Uterus (tissue), 3 donors: ENCODE measurements at regions not wholly inside any gene's neighbourhood (a gene's known extent, or its start where the extent isn't known, plus 50 kb on each side); places are given as distances from the start of the nearest gene placed in this dataset.
"Not testable (repeated sequence)": the region's sequence is repeated elsewhere in the genome, so short reads cannot be mapped to it uniquely, and the experiment has no call there.

ENCODE experiments used
- DNase-seq, 2 donors: peaks; one replicate each; pipeline ENCODE4 v3.0.0-alpha.2; 2019 to 2020
- H3K27ac ChIP-seq, 2 donors: fragments of 200-600 bp; sonication (generic); 1 replicate in 1 of 2; 2 replicates in 1 of 2; pipeline ENCODE4 v1.5.1; 2016 to 2018
- H3K27me3 ChIP-seq, 2 donors: fragments of 200-600 bp; sonication (generic); one replicate each; pipeline ENCODE4 v1.5.1; 2018 to 2019; ENCODE audit warnings: control low read depth in 1 of 2
- H3K36me3 ChIP-seq, 2 donors: fragments of 200-600 bp; sonication (generic); one replicate each; pipeline ENCODE4 v1.5.1; 2019; ENCODE audit warnings: control low read depth in 1 of 2
- H3K4me1 ChIP-seq, 2 donors: fragments of 200-600 bp; sonication (generic); one replicate each; pipeline ENCODE4 v1.5.1; 2018 to 2019; ENCODE audit warnings: control low read depth in 1 of 2
- H3K4me3 ChIP-seq, 2 donors: fragments of 200-600 bp; sonication (generic); 1 replicate in 1 of 2; 2 replicates in 1 of 2; pipeline ENCODE4 v1.5.1; 2018 to 2019; ENCODE audit warnings: mild to moderate bottlenecking in 1 of 2
- H3K9me3 ChIP-seq, 2 donors: fragments of 200-600 bp; sonication (generic); one replicate each; pipeline ENCODE4 v1.5.1; 2019; ENCODE audit warnings: control low read depth in 1 of 2
- POLR2A ChIP-seq, 2 donors: fragments of 450-650 bp; IDR thresholded peaks; one replicate each; pipeline ENCODE4 v1.6.1; 2016; ENCODE audit warnings: antibody characterized with exemption in 2 of 2, mild to moderate bottlenecking in 1 of 2, moderate library complexity in 1 of 2
- intact Hi-C: fragments of 100-400 bp; cut with DNase I; formaldehyde crosslinking; loops from one replicate; pipeline ENCODE4 v1.15.1; 2023; ENCODE audit warnings: low total_unique reads
- TF ChIP-seq, protein P1 (sequence below), 4 experiments: fragments of 200-600 bp in 2 of 4; fragments of 450-650 bp in 2 of 4; sonication (generic) in 2 of 4; IDR thresholded peaks; one replicate each; pipeline ENCODE4 v1.5.1; 2016 to 2019; ENCODE audit warnings: antibody characterized with exemption in 4 of 4, mild to moderate bottlenecking in 2 of 4, moderate library complexity in 1 of 4
- donor health status: DM: yes; HTN: yes; CAD: no.

DNA sequence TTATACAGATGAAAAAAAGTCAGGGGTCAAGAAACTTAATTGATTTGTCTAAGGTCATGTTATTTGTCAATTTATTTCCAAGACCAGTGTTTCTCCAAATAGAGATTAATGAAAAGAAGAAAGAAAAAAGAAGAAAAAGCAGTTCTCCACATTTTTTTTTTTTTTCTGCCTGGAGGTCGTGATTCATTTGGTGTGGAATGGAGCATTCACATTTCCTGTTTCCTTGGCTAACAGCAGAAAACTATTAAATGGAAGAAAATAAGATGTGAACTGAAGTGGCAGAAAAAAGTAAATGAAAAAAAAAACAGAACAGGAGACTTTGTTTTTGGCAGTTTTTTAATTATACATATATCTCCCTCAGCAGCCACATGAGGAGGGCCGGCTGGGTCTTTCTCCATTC is 470.8 kb upstream of the ZNF337 start:
- intact Hi-C loops, result no loop called here
- no peak overlapping the region for H3K4me3 ChIP-seq

DNA sequence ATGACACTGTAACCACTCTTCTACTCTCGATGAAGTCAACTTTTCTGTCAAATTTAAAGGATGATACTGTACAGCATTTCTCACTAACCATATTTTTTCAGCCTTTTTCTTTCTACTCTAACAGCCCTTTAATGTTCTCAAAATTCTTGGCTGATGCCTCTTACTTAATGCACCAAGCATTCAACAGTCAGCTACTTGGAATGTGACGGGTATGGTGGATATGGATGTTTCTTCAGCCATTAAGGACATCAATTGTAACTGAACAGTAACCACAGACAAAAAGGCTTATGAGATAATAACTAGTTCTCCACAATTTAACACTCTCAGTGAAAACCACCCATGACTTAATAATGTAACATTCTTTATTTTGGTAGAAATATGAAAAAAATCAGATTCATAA is 467.2 kb upstream of the ZNF337 start:
- Histone ChIP-seq H3K4me1 (no peaks in the 10 kb centered on the region), H3K27me3 (no peaks in the 10 kb centered on the region), H3K9me3 (no peaks in the 10 kb centered on the region), H3K4me3 (no peak overlapping the region), H3K36me3 (no peaks in the 10 kb centered on the region), H3K27ac (no peak overlapping the region)
- TF ChIP-seq POLR2A (IDR thresholded peaks at IDR 0.05), result no peak
- TF ChIP-seq, protein P1, sequence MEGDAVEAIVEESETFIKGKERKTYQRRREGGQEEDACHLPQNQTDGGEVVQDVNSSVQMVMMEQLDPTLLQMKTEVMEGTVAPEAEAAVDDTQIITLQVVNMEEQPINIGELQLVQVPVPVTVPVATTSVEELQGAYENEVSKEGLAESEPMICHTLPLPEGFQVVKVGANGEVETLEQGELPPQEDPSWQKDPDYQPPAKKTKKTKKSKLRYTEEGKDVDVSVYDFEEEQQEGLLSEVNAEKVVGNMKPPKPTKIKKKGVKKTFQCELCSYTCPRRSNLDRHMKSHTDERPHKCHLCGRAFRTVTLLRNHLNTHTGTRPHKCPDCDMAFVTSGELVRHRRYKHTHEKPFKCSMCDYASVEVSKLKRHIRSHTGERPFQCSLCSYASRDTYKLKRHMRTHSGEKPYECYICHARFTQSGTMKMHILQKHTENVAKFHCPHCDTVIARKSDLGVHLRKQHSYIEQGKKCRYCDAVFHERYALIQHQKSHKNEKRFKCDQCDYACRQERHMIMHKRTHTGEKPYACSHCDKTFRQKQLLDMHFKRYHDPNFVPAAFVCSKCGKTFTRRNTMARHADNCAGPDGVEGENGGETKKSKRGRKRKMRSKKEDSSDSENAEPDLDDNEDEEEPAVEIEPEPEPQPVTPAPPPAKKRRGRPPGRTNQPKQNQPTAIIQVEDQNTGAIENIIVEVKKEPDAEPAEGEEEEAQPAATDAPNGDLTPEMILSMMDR (IDR thresholded peaks at IDR 0.05), result no peak
- intact Hi-C loops, result no loop called here
- no peak for DNase-seq

More for the DNA sequence above, 470.8 kb upstream of the ZNF337 start:
- Histone ChIP-seq H3K27ac (no peak overlapping the region), H3K27me3 (no peaks in the 10 kb centered on the region), H3K4me1 (no peaks in the 10 kb centered on the region), H3K9me3 (no peaks in the 10 kb centered on the region), H3K36me3 (no peaks in the 10 kb centered on the region)
- TF ChIP-seq POLR2A (IDR thresholded peaks at IDR 0.05), result no peak
- TF ChIP-seq, protein P1 (IDR thresholded peaks at IDR 0.05), result no peak
- DNase-seq, result no peak

DNA sequence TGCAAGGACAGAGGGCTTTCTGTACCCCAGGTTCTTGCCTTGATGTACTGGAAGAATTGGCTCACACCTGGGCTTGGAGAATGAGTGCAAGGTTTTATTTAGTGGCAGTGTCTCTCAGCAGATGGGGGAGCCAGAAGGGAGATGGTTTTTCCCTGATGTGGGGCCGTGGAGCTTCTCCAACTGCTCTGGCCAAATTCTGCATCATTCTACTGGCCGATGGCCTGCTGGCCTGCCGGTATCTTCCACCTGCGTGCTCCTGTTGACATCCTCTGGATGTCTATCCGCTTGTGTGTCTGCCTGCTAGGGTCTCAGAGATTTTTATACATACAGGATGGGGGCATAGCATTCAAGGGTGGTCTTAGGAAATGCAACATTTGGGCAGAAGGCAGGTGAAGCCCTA is 466.5 kb upstream of the ZNF337 start:
- H3K9me3 ChIP-seq, H3K4me3 ChIP-seq, intact Hi-C loops, H3K27me3 ChIP-seq, H3K27ac ChIP-seq, DNase-seq, H3K4me1 ChIP-seq, H3K36me3 ChIP-seq: not testable (repeated sequence)

DNA sequence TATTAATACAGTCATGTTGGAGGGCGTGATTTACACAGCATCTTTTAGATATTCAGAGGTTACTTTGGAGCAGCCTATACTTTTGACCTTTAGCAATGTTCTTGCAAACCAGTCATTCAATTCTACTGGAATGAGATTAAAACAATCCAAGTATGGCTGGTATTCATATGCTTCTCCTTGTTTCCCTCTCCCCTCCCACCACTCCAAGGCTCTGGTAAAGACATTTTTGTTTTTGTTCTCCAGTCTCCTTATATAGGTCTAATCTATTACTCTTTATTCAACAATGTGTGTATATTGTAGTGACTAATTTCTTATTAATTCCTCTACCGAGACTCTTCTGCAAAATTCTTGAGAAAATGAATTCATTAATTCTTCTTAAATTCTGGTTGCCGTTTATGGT is 465.1 kb upstream of the ZNF337 start:
- H3K4me3 ChIP-seq, H3K27me3 ChIP-seq, intact Hi-C loops, H3K9me3 ChIP-seq, DNase-seq, H3K27ac ChIP-seq, H3K36me3 ChIP-seq, H3K4me1 ChIP-seq: not testable (repeated sequence)

DNA sequence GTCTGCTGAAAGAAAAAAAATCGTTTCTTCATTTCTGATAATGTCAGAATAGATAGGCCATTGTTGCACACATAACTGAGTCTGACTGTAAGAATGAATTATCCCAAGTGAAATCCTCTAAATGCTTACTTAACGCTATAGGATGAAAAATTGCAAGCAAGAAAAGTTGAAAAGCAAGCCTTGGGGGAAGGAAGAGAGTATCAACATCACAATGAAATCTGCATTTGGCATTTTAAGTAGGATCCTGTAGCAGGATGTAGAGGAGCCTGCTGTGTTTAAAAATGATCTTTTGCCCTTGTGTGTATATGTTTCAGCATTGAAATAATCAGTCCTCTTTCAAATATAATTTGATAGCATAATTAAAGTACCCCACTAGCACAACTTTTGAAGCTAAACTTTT is 464.3 kb upstream of the ZNF337 start:
- intact Hi-C loops, DNase-seq, H3K27me3 ChIP-seq, H3K36me3 ChIP-seq, H3K4me3 ChIP-seq, H3K4me1 ChIP-seq, H3K9me3 ChIP-seq, H3K27ac ChIP-seq: not testable (repeated sequence)

DNA sequence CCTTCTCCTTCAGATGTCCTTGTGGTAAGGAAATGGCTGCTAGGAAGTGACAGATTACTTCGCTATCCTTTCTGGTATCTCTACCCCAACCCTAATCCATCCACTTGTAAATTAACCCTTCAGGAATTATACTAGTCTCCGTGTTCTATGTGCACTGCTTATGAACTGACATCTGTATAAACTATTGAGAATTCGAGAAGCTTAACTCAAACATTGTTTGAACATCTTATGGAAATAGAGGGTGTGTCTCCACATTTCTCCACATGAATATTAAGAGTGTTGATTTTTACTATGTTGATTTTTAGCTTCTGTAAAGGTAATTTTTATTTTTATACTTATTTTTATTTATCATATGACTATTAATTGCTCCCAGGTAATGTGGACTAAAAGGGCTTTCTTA is 457.6 kb upstream of the ZNF337 start:
- Histone ChIP-seq H3K4me3 (no peak overlapping the region), H3K27ac (no peak overlapping the region), H3K27me3 (no peaks in the 10 kb centered on the region), H3K4me1 (no peaks in the 10 kb centered on the region), H3K36me3 (no peaks in the 10 kb centered on the region), H3K9me3 (no peaks in the 10 kb centered on the region)
- no peak for TF ChIP-seq POLR2A (IDR thresholded peaks at IDR 0.05)
- TF ChIP-seq, protein P1 (IDR thresholded peaks at IDR 0.05), result no peak
- intact Hi-C loops, result no loop called here
- DNase-seq, result no peak

DNA sequence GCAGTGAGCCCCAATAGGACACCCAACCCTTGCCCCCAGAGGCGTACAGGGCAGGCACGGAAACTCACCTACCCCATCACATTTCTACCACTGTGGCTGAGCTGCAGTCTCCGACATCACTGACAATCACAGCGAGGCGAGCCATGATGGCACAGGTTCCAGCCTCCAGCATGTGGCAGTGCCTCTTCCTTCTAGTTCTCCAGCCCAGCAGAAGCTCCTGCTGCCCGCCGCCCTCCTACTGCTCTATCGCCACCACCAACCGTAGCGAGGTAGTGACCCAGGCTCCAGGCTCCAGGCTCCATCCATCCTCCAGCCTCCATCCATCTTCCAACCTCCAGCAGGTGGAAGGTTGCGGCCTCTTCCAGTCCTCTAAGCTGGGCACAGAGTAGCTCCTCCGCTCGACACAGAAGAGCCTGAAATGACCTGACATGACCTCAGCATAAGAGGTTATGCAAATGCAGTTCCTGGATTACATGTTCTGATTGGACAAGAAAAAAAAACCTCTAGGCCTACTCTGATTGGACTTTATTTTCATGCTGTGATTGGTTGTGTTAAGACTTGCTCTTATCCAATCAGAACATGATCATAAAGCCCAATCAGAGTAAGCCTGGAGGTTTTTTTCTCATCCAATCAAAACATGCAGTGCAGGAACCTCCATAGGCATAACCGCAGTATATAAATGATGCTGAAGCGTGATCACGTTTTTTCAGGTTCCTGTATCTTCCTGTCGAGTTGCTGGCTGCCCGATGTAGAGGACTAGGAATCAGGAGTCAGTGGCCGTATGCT is 438.9 kb upstream of the ZNF337 start:
- Histone ChIP-seq H3K4me3 (no peak overlapping the region), H3K9me3 (no peaks in the 10 kb centered on the region), H3K27me3 (no peaks in the 10 kb centered on the region), H3K27ac (no peak overlapping the region), H3K4me1 (no peaks in the 10 kb centered on the region), H3K36me3 (no peaks in the 10 kb centered on the region)
- DNase-seq, result no peak
- TF ChIP-seq, protein P1 (IDR thresholded peaks at IDR 0.05), result no peak
- TF ChIP-seq POLR2A (IDR thresholded peaks at IDR 0.05), result no peak
- intact Hi-C loops, result no loop called here
